GM23338 (cell line): ENCODE measurements at regions not wholly inside any gene's neighbourhood (a gene's known extent, or its start where the extent isn't known, plus 50 kb on each side); places are given as distances from the start of the nearest gene placed in this dataset.

ENCODE experiments used
- ATAC-seq: fragments of 200-7000 bp; cut with Tn5 transposase; 3 replicates; pipeline ENCODE4 v1.9.1; 2020
- DNase-seq: peaks from one replicate; pipeline ENCODE4 v3.0.0-alpha.2; 2015; ENCODE audit warnings: low spot score
- H2AFZ ChIP-seq: fragments of 200-600 bp; sonication (generic); 2 replicates; pipeline ENCODE4 v1.8.0; 2016; ENCODE audit warnings: antibody characterized with exemption, mild to moderate bottlenecking, moderate library complexity
- H3F3A ChIP-seq: fragments of 200-600 bp; sonication (generic); replicated peaks from 2 replicates; pipeline ENCODE4 v1.8.0; 2017; ENCODE audit warnings: antibody characterized with exemption, mixed run types, low read depth
- H3K27ac ChIP-seq: fragments of 200-600 bp; sonication (generic); 2 replicates; pipeline ENCODE4 v1.6.1; 2016; ENCODE audit warnings: low read depth
- H3K27me3 ChIP-seq: fragments of 200-600 bp; sonication (generic); 2 replicates; pipeline ENCODE4 v1.8.0; 2016; ENCODE audit warnings: mild to moderate bottlenecking, mixed run types, moderate library complexity; ENCODE audit not compliant: insufficient read depth
- H3K36me3 ChIP-seq: fragments of 200-600 bp; sonication (generic); 2 replicates; pipeline ENCODE4 v1.8.0; 2016; ENCODE audit warnings: mild to moderate bottlenecking; ENCODE audit not compliant: insufficient read depth
- H3K4me1 ChIP-seq: fragments of 200-600 bp; sonication (generic); 2 replicates; pipeline ENCODE4 v1.8.0; 2016; ENCODE audit warnings: mild to moderate bottlenecking, moderate library complexity; ENCODE audit not compliant: insufficient read depth
- H3K4me2 ChIP-seq: fragments of 200-600 bp; sonication (generic); 2 replicates; pipeline ENCODE4 v1.7.1; 2017; ENCODE audit warnings: mixed run types
- H3K4me3 ChIP-seq: fragments of 200-600 bp; sonication (generic); 2 replicates; pipeline ENCODE4 v1.6.1; 2016; ENCODE audit warnings: mixed run types
- H3K79me2 ChIP-seq: fragments of 200-600 bp; sonication (generic); replicated peaks from 2 replicates; pipeline ENCODE4 v1.8.0; 2017; ENCODE audit warnings: mild to moderate bottlenecking; ENCODE audit not compliant: insufficient read depth
- H3K9me2 ChIP-seq: fragments of 200-600 bp; sonication (generic); 2 replicates; pipeline ENCODE4 v1.8.0; 2017; ENCODE audit not compliant: insufficient read depth
- H4K20me1 ChIP-seq: fragments of 200-600 bp; sonication (generic); replicated peaks from 2 replicates; pipeline ENCODE4 v1.8.0; 2017; ENCODE audit warnings: mild to moderate bottlenecking; ENCODE audit not compliant: insufficient read depth
- H3K27ac Mint-ChIP-seq: 2 replicates; pipeline ENCODE4 v1.8.0; 2020; ENCODE audit warnings: inconsistent platforms, mild to moderate bottlenecking, moderate library complexity, mixed read lengths
- H3K27me3 Mint-ChIP-seq: 3 replicates; pipeline ENCODE4 v1.8.0; 2022; ENCODE audit warnings: low read depth, mild to moderate bottlenecking, moderate library complexity, mixed read lengths, inconsistent platforms; ENCODE audit not compliant: insufficient read depth, poor library complexity
- H3K36me3 Mint-ChIP-seq: 3 replicates; pipeline ENCODE4 v1.8.0; 2021; ENCODE audit warnings: low read depth, mild to moderate bottlenecking, inconsistent platforms, moderate library complexity, mixed read lengths
- H3K4me1 Mint-ChIP-seq: 3 replicates; pipeline ENCODE4 v1.8.0; 2020; ENCODE audit warnings: mild to moderate bottlenecking, inconsistent platforms, mixed read lengths
- H3K4me3 Mint-ChIP-seq: 3 replicates; pipeline ENCODE4 v1.8.0; 2021; ENCODE audit warnings: moderate library complexity, mild to moderate bottlenecking, inconsistent platforms, mixed read lengths
- H3K9me3 Mint-ChIP-seq: 3 replicates; pipeline ENCODE4 v1.8.0; 2020; ENCODE audit warnings: moderate library complexity, mild to moderate bottlenecking, inconsistent platforms, mixed read lengths
- CREB1 ChIP-seq: fragments of 250-450 bp; sonication (Bioruptor Pico); IDR thresholded peaks from 2 replicates; pipeline ENCODE4 v1.5.0; 2020; ENCODE audit warnings: low read depth, mild to moderate bottlenecking, moderate library complexity
- CTCF ChIP-seq, 2 experiments: fragments of 200-600 bp in 1 of 2; sonication (generic) in 1 of 2; conservative IDR thresholded peaks; 2 replicates each; pipeline versions ENCODE4 v1.5.1 to v1.6.1; 2016 to 2017; ENCODE audit warnings: antibody characterized with exemption in 2 of 2, low read depth in 2 of 2, mild to moderate bottlenecking in 2 of 2, moderate library complexity in 1 of 2
- ETS1 ChIP-seq: IDR thresholded peaks from 2 replicates; pipeline ENCODE4 v1.6.1; 2016; ENCODE audit warnings: antibody characterized with exemption
- EZH2 ChIP-seq: fragments of 200-600 bp; sonication (generic); IDR thresholded peaks from one replicate; pipeline ENCODE4 v1.8.0; 2017; ENCODE audit warnings: antibody characterized with exemption, mild to moderate bottlenecking, low read depth; ENCODE audit not compliant: unreplicated experiment
- JUNB ChIP-seq: IDR thresholded peaks from one replicate; pipeline ENCODE4 v1.6.1; 2016; ENCODE audit warnings: antibody characterized with exemption; ENCODE audit not compliant: unreplicated experiment
- NANOG ChIP-seq: IDR thresholded peaks from 2 replicates; pipeline ENCODE4 v1.6.1; 2016; ENCODE audit warnings: antibody characterized with exemption, borderline replicate concordance
- REST ChIP-seq: IDR thresholded peaks from one replicate; pipeline ENCODE4 v1.6.1; 2018; ENCODE audit warnings: antibody characterized with exemption; ENCODE audit not compliant: unreplicated experiment
- STAT1 ChIP-seq: IDR thresholded peaks from one replicate; pipeline ENCODE4 v1.6.1; 2016; ENCODE audit warnings: antibody characterized with exemption; ENCODE audit not compliant: unreplicated experiment
- ZNF114 ChIP-seq: fragments of 250-450 bp; sonication (Bioruptor Pico); IDR thresholded peaks from 2 replicates; pipeline ENCODE4 v1.5.0; 2020; ENCODE audit warnings: mild to moderate bottlenecking, moderate library complexity
- ZNF331 ChIP-seq: fragments of 250-450 bp; sonication (Bioruptor Pico); IDR thresholded peaks from 2 replicates; pipeline ENCODE4 v1.5.0; 2020; ENCODE audit warnings: low read depth, mild to moderate bottlenecking, moderate library complexity
- ZNF462 ChIP-seq: fragments of 250-450 bp; sonication (Bioruptor Pico); IDR thresholded peaks from 2 replicates; pipeline ENCODE4 v1.5.0; 2020; ENCODE audit warnings: mild to moderate bottlenecking, moderate library complexity

GRCh38 chr2:220220009-220220408 lies 592.6 kb downstream of the SLC4A3 start:
- ATAC-seq (no peak), DNase-seq (no peak)
- TF ChIP-seq EZH2, result no peak
- no peak for TF ChIP-seq JUNB
- no peak for TF ChIP-seq ZNF462
- no peak for TF ChIP-seq ZNF331
- no peak for TF ChIP-seq REST
- TF ChIP-seq ETS1, result no peak
- TF ChIP-seq STAT1, result no peak
- no peak for TF ChIP-seq NANOG
- TF ChIP-seq ZNF114 (CRISPR knock-in tag), result no peak
- TF ChIP-seq CREB1 (CRISPR knock-in tag), result no peak
- TF ChIP-seq CTCF (conservative IDR thresholded peaks at IDR 0.05; ENCODE audit: low read depth in 2 of 2), result no peak
- Histone ChIP-seq H3K4me1 (peaks cover 9% of the 10 kb centered on the region; the same call in 1 of the 2 replicates), H3K4me2 (no peak overlapping the region; the same call in 1 of the 2 replicates), H3F3A (no peaks in the 10 kb centered on the region), H4K20me1 (no peaks in the 10 kb centered on the region), H3K79me2 (no peaks in the 10 kb centered on the region), H3K27me3 (no peaks in the 10 kb centered on the region), H3K27ac (no peak overlapping the region), H2AFZ (no peak overlapping the region), H3K36me3 (no peaks in the 10 kb centered on the region), H3K9me2 (peaks cover 8% of the 10 kb centered on the region; the same call in 1 of the 2 replicates), H3K4me3 (no peak overlapping the region)
- peaks cover 17% of the 10 kb centered on the region for H3K4me1 Mint-ChIP-seq
- H3K27me3 Mint-ChIP-seq, result peaks cover 2% of the 10 kb centered on the region
- H3K9me3 Mint-ChIP-seq, result no peaks in the 10 kb centered on the region; the same call in 2 of the 3 replicates
- H3K4me3 Mint-ChIP-seq, result no peak overlapping the region
- H3K36me3 Mint-ChIP-seq, result no peaks in the 10 kb centered on the region
- H3K27ac Mint-ChIP-seq, result no peak overlapping the region
